Thymus (tissue), 11 donors: ENCODE measurements at regions not wholly inside any gene's neighbourhood (a gene's known extent, or its start where the extent isn't known, plus 50 kb on each side); places are given as distances from the start of the nearest gene placed in this dataset.

Source experiments
- DNase-seq, 9 donors: peaks; one replicate each; pipeline ENCODE4 v3.0.0-alpha.2; 2013; ENCODE audit warnings: low spot score in 9 of 9, low read depth in 6 of 9, missing footprints in 1 of 9
- H3K27ac ChIP-seq, 2 donors: one replicate each; pipeline ENCODE4 v1.5.1; 2013; ENCODE audit warnings: control low read depth in 1 of 2, low read depth in 1 of 2, low read length in 1 of 2, mild to moderate bottlenecking in 1 of 2, moderate library complexity in 1 of 2
- H3K27me3 ChIP-seq, 2 donors: one replicate each; pipeline ENCODE4 v1.5.1; 2013; ENCODE audit warnings: low read length in 1 of 2; ENCODE audit not compliant: control insufficient read depth in 2 of 2, insufficient read depth in 1 of 2
- H3K36me3 ChIP-seq, 2 donors: one replicate each; pipeline ENCODE4 v1.5.1; 2013; ENCODE audit warnings: low read length in 1 of 2, mild to moderate bottlenecking in 1 of 2, moderate library complexity in 1 of 2; ENCODE audit not compliant: control insufficient read depth in 2 of 2, insufficient read depth in 2 of 2
- H3K4me1 ChIP-seq, 2 donors: one replicate each; pipeline ENCODE4 v1.5.1; 2013; ENCODE audit warnings: low read length in 2 of 2; ENCODE audit not compliant: control insufficient read depth in 2 of 2, insufficient read depth in 2 of 2
- H3K4me3 ChIP-seq, 2 donors: one replicate each; pipeline ENCODE4 v1.5.1; 2013; ENCODE audit warnings: low read length in 2 of 2, control low read depth in 1 of 2, mild to moderate bottlenecking in 1 of 2
- H3K9me3 ChIP-seq, 2 donors: one replicate each; pipeline ENCODE4 v1.5.1; 2013; ENCODE audit warnings: low read length in 1 of 2, mild to moderate bottlenecking in 1 of 2; ENCODE audit not compliant: control insufficient read depth in 2 of 2, insufficient read depth in 1 of 2
- WGBS: extraction: QIAGEN DNeasy Blood & Tissue Kit; methylation state at CpG from one replicate; pipeline ENCODE4 v1.1.7; 2013; 5-methylcytosine and 5-hydroxymethylcytosine counted together
- donor health status: healthy.

DNA sequence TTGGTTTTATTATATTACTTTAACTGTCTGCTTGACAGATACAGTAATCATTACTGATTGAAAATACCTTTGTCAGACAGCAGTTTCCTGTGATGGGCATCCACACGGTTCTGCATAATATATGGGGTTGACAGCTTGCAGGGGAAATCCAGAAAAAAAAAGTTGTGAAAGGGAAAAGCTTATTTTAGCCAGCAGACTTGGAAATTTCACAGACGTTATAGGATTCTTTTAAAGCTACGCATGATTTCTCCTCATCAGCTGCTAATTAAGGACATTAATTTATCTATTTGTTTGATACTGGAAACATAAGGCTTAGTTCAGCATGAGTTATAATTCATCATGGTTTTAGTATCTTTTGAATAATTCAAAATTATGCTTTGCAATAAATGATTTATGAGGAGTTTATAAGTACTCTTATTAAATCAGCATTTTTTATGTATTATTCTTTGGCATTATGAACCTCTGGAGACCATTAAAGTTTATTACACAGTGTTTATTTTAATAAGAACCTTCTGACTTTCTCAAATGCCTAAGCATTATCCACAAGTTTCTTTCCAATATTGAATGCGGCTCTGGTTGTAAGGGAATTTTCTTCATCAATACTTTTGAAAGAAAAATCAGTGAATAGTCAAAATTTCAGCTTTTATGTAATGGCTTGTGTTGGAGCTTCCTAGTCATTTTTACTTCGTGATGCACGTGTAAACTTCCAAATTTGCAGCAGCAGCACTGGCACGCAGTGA lies 235.3 kb upstream of the KCNK2 start:
- H3K9me3 ChIP-seq, result no peaks in the 10 kb centered on the region

DNA sequence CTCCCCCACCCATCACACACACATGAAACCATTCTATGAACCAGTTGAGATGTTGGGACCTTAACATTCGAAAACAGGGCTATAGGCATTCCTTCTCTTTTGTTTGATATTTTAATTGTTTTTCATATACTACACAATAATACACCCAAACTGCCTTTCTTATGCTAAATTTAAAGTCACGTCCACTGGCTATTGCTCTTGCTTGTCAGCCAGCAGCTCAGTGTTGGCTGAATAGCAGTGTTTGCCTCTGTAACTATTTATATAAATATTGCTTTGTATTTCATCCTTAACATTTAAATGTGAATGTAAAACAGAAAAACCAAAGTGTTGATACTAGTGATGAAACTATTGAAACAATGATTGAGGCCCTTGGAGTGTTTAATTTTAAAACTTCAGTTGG lies 234.4 kb upstream of the KCNK2 start:
- Histone ChIP-seq H3K27me3 (no peaks in the 10 kb centered on the region), H3K4me3 (no peak overlapping the region), H3K4me1 (no peaks in the 10 kb centered on the region), H3K36me3 (no peaks in the 10 kb centered on the region), H3K27ac (no peak overlapping the region), H3K9me3 (no peaks in the 10 kb centered on the region)
- 86% methylated on average over 2 of the region's 2 CpGs for WGBS
- DNase-seq, result no peak

More for the DNA sequence above, 235.3 kb upstream of the KCNK2 start:
- Histone ChIP-seq H3K27ac (no peak overlapping the region), H3K4me1 (no peaks in the 10 kb centered on the region), H3K27me3 (no peaks in the 10 kb centered on the region), H3K36me3 (no peaks in the 10 kb centered on the region), H3K4me3 (no peak overlapping the region)
- 71% methylated on average over 7 of the region's 7 CpGs for WGBS
- no peak for DNase-seq

DNA sequence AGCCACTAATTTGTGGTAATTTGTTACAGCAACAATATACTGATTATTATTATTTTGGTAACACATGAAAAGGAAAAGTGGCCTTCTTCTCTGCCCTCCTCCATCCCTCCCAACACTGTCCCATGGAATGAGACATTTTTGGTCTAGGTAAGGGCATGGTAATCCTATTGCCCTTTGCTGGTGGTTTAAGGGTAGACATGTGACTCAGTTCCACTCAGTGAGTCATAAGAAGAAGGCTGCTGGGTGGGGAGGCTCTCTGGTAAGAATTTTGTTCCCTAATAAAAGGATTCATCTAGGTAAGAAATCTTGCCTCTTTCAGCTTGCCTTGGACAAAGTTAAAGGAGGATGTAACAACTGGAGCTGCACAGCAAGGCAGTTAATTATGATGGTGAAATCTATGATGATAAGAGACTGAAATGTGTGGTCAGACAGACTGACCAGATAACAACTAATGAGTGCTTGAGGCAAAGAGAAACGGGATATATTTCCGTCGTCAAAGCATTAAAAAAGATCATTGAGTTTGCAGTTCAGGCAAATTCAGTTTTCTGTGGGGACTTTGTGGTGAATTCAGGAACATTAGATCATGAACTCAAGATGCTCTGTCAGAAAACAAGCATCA lies 232.0 kb upstream of the KCNK2 start:
- DNase-seq, result no peak
- Histone ChIP-seq H3K9me3 (no peaks in the 10 kb centered on the region), H3K36me3 (no peaks in the 10 kb centered on the region), H3K27me3 (no peaks in the 10 kb centered on the region), H3K4me3 (no peak overlapping the region), H3K27ac (no peak overlapping the region), H3K4me1 (no peaks in the 10 kb centered on the region)
- 98% methylated on average over 3 of the region's 3 CpGs for WGBS

DNA sequence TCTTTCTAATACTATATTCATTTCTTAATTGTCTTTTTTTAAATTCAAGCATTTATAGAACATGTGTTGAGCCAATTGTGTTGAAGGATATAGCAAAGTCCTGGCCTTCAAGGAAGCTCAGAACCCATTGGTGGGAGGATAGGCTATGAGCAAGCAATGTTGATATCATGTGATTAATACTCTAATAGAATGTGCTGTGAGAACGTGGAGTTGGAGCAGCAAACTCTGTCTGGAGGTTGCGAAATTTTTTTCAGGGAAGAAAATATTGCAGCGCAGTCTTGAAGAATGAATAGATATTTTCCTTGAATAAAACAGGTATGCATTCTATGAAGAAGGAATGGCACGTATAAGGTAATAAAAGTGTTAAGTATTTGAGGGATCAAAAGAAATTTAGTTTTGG lies 229.2 kb upstream of the KCNK2 start:
- no peaks in the 10 kb centered on the region for H3K4me1 ChIP-seq
- no peaks in the 10 kb centered on the region for H3K27me3 ChIP-seq
- no peak overlapping the region for H3K4me3 ChIP-seq
- H3K36me3 ChIP-seq, result no peaks in the 10 kb centered on the region
- no peak overlapping the region for H3K27ac ChIP-seq
- WGBS, result 93% methylated on average over 4 of the region's 4 CpGs
- no peaks in the 10 kb centered on the region for H3K9me3 ChIP-seq
- DNase-seq, result no peak

DNA sequence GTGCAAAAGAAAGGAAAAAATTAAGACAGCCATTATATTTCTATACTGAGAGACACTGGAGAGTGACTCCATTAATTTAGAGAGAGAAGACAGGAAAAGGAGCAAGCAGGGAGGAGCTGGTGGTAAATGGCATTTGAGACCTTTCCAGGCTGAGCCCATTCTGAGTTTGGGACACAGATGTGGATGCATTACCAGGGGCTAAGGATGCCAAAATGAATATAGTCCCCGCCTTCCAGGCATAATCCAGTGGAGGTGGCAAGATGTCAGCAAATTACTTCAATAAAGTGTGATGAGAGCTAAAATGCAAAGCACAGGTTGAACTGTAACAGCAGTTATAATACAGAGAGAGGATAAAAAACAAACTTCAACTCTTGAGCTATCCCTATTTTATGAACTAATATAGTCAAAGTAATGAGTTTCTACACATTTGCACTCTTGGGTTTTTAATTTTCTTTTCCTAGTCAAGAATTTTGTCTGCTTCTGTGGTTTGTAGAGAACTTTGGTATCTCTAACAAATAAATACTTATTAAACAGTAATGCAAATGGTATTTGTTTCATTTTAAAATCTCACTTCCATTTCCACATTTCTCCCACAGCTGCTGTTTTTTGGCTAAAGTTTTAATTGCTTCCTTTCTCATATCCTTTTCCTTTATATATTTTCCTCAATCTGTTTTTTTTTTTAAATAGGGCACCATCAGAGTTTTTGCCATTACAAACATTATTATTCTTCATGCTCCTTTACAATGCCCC lies 228.2 kb upstream of the KCNK2 start:
- Histone ChIP-seq H3K4me3 (no peak overlapping the region), H3K9me3 (no peaks in the 10 kb centered on the region), H3K27me3 (no peaks in the 10 kb centered on the region), H3K36me3 (no peaks in the 10 kb centered on the region), H3K27ac (no peak overlapping the region), H3K4me1 (no peaks in the 10 kb centered on the region)
- WGBS, result 92% methylated on average over 1 of the region's 1 CpG
- DNase-seq, result no peak

DNA sequence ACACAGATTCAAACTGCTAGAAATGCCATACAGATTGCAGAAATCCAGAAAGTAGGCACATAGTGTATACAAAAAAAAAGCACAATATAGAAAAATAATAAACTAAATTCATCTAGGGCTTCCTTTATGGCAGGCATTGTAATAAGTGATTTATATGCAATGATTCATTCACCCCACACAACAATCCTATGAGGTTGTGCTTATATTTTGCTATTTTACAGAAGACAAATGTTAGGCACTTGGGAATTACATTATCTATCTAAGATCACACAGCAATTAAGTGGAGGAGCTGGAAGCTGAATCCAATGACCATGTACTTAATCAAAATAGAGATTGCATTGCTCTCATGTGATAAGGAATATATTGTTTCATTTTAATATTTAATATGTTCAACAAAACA lies 225.7 kb upstream of the KCNK2 start:
- no peaks in the 10 kb centered on the region for H3K4me1 ChIP-seq
- no peaks in the 10 kb centered on the region for H3K9me3 ChIP-seq
- no peak overlapping the region for H3K4me3 ChIP-seq
- H3K36me3 ChIP-seq, result no peaks in the 10 kb centered on the region
- H3K27ac ChIP-seq, result no peak overlapping the region
- no peak for DNase-seq
- no peaks in the 10 kb centered on the region for H3K27me3 ChIP-seq

DNA sequence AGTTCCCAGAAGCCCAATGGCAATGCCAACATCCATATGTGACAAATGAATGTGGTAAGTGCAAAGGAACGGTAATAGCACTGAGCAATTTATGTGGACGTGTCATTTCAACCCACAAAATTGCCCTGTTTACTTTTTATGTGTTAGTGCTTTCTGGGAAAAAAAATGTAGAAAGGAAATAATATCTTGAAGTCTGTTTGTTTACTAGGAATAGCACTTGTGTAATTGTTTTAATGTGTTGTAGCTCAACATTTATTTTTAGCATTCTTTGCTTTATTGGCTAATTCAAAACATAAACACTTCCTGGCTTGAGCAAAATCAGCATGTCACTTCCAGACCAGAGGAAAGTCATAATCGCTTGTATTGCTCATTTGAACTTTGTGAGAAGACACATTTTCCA lies 224.8 kb upstream of the KCNK2 start:
- Histone ChIP-seq H3K9me3 (no peaks in the 10 kb centered on the region), H3K4me3 (no peak overlapping the region), H3K27me3 (no peaks in the 10 kb centered on the region), H3K27ac (no peak overlapping the region), H3K4me1 (no peaks in the 10 kb centered on the region), H3K36me3 (no peaks in the 10 kb centered on the region)
- 60% methylated on average over 3 of the region's 3 CpGs for WGBS
- DNase-seq, result no peak

DNA sequence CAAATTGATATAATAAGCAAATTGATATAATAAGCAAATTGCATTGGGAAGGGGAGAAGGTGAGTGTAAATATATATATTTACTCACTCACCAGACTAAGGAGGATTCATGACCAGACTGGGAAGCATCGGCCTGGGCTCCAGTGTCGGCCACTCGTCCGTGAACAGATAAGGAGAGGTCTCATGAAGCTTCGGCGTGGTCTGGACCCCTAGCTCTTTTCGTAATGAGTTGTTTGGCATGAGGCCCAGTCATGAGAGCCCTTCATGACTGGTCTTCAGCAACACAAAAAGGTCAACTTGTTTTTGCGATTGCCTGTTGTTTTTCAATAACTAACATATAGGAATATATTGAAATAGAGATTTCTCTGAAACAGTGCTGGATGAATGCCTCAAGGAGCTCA lies 222.9 kb upstream of the KCNK2 start:
- no peak for DNase-seq
- H3K36me3 ChIP-seq, result no peaks in the 10 kb centered on the region
- H3K27ac ChIP-seq, result no peak overlapping the region
- 95% methylated on average over 8 of the region's 8 CpGs for WGBS
- no peaks in the 10 kb centered on the region for H3K4me1 ChIP-seq
- no peaks in the 10 kb centered on the region for H3K27me3 ChIP-seq
- no peak overlapping the region for H3K4me3 ChIP-seq
- no peaks in the 10 kb centered on the region for H3K9me3 ChIP-seq

DNA sequence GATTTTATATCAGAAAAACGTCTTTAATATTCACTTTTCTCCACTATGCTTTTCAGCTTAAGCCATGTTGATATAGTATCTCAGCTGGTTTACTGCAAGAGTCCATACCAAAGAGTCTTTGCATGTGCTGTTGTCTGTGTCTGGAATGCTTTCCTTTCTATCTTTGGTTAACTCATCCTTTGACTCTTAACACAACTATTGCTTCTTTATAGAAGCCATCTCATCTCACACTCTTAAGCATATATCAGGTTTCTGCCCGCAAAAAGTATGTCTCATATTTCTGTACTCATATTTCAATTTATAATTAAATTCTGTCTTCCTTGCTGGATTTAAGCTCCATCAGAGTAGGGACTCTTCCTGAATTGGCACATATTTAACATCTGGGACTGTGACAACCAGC lies 220.9 kb upstream of the KCNK2 start:
- no peak overlapping the region for H3K4me3 ChIP-seq
- no peaks in the 10 kb centered on the region for H3K9me3 ChIP-seq
- no peak for DNase-seq
- no peaks in the 10 kb centered on the region for H3K36me3 ChIP-seq
- WGBS, result 69% methylated on average over 2 of the region's 2 CpGs
- H3K27ac ChIP-seq, result no peak overlapping the region
- H3K4me1 ChIP-seq, result no peaks in the 10 kb centered on the region
- H3K27me3 ChIP-seq, result no peaks in the 10 kb centered on the region
